ENCODE measurements at regions not wholly inside any gene's neighbourhood (a gene's known extent, or its start where the extent isn't known, plus 50 kb on each side); places are given as distances from the start of the nearest gene placed in this dataset.
A peak's percentile ranks its signal among the peaks of the same experiment; 100 is the strongest.
"Not testable (repeated sequence)": the region's sequence is repeated elsewhere in the genome, so short reads cannot be mapped to it uniquely, and the experiment has no call there.

DNA sequence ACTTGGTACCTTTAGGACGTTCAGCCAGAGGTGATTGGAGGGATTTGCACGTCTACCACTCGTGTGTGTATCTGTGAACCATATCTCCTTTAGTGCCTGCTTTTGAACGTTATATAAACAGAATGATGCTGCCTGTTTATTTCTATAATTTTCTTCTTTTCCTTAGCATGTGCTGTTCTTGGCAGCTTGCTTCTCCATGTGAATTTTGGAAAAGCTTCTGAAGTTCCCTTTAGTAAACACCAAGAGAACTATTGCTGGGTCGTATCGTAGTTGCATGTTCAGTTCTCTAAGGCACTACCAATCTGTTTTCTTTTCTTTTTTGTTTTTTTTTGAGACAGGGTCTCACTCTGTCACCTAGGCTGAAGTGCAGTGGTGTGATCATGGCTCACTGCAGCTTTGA, 73.8 kb upstream of the FANCC start:
- DNase-seq, result not testable (repeated sequence)

DNA sequence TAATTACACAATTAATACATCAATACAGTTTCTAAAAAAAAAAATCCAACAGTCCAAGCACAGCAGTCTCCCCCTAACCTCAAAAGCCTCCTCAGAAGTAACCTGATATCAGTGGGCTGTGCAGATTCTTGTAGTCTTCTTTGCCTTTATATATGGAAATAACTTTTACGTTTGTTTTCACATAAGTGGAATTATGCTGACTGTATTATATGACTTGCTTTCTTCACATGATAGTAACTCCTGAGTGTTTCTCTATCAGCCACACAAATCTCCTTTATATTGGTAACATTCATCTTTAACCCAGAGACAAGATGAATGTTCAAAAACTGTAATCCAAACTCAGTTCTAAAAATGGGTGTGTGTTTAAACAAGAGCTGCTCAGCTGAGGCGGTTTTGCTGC, 71.9 kb upstream of the FANCC start:
- DNase-seq, result no peak

DNA sequence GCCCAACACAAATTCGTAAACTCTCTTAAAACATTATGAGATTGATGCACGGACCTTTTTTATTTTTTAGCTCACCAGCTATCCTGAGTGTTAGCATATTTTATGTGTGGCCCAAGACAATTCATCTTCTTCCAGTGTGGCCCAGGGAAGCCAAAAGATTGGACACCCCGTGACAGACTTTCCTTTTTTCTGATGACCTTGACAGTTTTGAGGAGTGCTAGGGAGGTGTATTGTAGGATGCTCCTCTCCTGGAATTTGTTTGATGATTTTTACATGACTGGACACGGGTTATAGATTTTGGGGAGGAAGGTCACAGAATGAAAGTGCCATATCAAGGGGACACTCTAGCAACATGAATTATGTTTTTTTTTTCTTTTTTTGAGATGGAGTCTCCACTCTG, 69.3 kb upstream of the FANCC start:
- no peak for DNase-seq

DNA sequence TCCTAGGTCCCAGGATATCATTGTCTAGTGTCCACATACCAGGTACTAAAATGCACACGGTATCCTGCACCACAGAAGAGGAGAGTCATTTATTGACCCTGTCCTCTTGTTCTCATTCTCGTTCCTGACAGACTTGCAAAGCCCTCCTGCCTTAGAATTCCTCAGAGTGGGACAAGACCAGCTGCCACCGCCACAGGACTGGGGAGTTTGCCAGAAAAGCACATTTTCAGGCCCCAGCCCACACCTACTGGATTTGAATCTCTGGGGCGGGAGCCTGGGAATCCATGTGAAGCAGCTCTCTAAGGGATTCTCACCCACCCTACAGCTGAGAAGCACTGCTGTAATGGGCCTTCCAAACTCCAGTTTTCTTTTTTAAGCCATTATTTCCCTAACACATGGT, 68.0 kb upstream of the FANCC start:
- no peak for DNase-seq

DNA sequence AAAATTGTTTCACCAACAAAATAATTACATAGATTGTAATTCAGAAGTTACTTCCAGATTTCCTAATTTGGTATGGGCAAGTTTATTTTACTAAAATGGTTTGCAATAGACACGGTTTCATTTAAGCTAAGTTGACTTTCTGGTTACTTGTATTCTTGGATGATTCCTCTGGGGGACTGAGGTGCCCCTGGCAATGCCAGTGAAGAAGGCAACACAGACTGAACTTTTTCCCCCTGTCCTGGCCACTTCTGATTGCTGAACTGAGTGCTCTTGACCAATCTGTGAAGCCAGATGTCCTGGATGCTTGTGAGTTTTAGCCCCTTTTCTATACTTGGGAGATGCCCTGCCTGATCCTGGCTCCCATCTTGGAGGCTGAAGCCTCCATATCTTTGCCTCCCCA, 66.3 kb upstream of the FANCC start:
- no peak for DNase-seq

DNA sequence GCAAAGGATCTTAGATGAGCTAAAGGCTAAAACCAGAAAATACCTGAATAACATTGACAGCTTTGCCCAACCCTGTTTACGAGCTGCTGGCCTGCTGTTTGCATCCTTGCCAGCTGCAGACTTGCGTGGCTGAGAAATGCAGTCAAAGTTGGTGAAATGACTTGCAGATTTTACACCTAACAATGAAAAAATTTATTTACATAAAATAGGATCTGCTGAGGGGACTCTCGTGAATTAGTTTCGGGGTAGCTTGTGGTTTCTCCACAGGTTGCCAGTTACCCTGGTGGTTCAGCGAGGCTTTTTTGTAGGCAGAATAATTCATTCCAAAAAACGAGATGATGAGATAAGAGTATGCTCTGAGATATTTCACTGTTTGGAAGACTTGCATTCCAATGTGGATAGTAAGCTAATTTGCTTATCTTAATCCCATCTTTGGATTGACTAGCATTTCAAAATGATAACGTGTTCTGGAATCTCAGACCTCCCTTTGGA, 65.7 kb upstream of the FANCC start:
- no peak for DNase-seq

DNA sequence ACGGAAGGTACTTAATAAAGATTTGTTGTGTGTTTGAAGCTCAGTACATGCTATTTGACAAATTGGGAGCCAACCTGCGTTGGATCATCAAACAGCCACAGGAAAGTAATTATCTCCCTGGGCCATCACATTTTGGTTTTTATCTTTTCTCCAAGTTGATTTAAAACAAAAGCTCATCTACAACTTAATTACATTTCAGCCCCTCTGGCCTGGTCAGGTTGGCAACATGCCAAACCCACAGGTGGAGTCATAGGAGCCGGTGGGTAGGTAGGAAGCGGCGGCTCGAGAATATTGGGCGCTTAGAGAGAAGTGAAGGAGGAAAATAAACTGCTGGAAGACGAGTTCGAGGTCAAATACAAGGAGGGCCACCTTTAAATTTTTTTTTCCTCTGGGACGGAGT, 64.9 kb upstream of the FANCC start:
- no peak for DNase-seq

DNA sequence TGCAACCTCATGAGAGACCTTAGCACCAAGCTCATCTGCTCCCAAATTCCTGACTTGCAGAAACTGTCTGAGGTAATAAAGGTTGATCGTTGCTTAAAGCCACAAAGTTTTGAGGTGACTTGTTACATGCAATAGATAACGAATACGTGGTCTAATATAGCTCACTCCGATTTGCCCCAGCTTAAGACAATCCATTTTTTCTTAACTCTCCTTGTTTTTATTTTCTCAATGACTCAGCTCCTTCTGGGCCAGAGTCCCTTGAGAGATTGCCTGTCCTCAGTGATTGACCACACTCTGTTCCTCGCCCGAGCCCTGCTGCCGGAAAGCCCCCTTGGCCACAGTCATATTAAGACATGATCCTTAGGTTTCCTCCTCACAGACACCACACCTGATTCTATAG, 63.7 kb upstream of the FANCC start:
- DNase-seq, result no peak

DNA sequence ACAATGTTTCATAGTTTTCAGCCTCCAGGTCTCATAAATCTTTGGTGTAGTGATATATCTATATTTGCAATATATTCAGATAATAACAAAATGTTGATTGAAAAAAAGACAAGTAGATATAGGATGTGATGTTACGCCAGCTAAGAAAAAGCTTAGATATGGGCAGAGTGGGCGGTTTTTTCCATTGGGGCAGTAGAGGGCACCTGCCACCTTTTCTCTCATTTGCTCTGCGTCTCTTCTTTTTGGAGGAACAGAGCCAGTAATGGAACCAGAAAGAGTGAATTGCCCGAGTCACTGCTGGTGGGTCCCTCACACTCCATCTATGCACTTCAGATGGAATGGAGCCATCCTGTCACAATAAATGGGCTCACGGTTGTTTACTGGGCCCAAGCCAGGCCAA, 62.1 kb upstream of the FANCC start:
- DNase-seq, result no peak

DNA sequence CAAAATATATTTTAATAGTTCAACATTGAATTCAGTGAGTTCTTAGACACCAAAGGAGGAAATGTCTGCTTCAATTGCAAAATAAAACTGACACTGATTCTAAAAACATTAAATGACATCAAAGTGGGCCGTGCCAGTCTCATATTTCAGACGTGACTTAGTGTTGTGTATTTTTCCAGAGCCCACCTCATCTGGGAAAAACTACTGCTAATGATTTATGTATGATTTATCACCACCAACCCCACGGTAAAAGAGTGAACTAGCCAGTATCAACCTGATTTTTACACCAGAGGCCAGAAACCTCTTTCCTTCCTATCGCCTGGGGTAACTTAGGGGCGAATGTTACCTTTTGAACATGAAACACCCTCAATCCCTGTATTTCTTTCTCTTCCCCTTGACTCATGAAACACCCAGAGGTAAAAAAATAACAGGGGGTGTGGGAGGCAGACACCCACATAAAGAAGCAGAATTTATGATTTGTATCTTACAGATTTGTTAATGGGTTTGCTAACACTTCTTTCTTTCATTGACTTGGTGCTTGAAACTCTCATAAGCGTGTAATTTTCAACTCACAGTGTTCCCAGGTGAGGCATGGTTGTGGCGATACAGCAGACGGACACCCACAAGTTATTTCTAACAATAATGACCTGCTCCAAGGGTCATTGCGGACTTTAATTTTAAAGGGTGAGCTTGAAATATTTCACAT, 56.4 kb upstream of the FANCC start:
- no peak for DNase-seq

DNA sequence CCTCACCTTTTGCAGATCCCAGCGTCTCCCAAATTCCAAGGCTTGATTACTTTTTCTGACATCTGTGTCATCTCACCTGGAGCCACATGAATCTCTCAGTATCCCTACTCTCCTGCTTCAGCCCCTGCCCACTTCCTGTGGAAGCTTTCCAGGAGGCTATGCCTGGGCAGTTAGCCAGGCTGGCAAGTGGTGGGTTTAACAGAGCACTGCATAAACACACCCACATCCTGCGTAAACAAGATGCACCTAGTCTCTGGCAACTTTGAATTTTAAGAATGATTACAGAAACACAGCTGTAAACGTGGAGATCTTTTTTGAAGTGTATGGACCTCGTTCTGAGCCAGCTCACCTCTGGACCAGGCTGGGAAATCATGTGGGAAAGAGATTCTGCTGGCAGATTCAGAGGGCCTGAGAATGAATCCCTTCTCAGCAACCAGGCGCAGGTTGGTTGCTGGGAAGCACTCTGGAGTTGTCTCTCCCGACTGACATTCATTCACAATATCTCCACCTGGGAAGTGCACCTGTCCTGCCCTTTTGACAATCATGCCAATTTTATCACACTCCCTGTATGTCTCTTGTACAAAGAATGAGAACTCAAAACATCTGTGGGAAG, 55.7 kb upstream of the FANCC start:
- DNase-seq, result peak; percentile 5

DNA sequence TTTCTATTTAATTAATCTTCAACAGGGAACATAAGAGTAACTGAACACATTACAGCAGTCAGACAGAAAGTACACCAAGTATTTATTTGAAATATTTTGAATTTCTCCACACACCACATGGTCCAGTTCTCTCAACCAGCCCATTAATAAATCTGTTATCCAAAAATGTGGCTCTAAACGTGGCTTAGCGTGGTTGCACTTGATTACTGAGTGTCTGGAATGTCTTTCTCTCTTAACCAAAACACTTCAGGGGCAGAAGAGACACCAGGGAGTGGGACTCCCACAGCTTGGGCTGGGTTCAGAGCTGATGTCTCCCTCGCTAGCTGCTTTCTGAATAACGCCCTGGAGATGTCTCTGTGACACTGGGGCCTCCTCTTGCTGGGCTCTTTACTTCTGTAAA, 52.6 kb upstream of the FANCC start:
- DNase-seq, result no peak

DNA sequence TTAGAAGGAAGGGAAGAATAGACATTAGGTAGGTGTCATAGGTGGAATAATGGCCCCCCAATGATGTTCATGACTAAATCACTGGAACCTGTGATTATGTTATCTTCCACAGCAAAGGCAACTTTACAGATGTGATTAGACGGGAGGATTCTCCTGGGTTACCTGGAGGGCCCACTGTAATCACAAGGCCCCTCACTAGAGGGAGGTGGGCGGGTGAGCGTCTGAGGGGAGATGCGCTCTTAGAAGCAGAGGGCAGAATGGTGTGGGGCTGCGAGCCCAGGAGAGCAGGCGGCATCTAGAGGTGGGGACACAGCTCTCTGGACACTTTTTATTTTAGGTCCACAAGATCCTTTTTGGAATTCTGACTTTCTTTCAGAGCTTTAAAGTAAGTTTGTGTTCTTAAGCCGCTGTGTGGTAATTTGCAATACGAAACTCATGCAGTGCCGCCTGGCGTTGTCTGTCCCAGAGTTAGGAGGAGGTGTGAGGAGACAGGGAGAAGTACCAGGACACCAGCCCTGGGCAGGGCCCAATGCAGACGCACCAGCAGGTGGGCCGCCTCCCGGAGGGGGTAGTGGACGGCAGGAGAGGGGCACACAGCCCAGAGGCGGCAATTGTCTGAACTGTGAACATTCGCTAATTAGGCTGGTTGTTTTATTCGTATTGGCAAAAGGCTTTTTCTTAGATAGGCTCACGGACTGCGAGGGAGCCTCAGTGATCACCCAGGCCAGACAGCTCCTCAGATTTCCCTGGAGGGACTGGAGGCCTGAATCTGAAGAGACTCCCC, 51.1 kb upstream of the FANCC start:
- no peak for DNase-seq

Measured in NCI-H2081 treated with DMSO at 0.1 percent for 48 hours (cell line).